ENCODE measurements at regions not wholly inside any gene's neighbourhood (a gene's known extent, or its start where the extent isn't known, plus 50 kb on each side); places are given as distances from the start of the nearest gene placed in this dataset.

DNA sequence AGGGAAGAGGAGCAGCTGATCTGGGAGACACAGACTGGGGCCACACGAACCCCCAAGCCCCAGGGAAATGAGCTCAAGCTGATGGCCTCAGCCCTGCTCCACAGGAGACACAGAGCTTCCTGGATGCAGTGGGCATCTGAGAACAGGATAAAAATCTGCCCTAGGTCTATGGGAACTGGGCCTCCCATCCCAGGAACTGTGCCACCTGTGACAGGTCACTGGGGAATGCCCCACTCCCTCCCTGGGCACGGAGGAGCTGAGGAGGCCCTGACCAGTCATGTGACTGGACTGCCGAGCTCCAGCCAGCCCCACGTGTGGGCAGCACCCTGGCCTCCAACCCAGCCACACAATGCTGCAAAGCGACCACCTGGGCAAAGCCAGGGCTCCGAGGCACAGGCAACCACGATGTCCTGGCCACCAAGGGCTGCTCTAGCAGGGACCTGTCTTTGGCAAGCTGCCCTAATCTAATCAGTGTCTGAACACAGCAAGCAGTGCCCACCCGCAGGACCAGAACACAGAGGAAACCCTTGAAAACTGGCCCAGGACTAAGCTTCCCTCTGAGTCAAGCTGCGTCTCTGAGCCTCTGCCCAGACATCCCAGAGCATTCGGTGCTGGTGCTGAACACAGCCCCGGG, 57.8 kb upstream of the ID2 start:
- ChIA-PET POLR2A (no interaction called here), CTCF (no interaction called here)
- H3K27me3 Mint-ChIP-seq, result peaks cover 1% of the 10 kb centered on the region
- no peak for ATAC-seq
- no peaks in the 10 kb centered on the region for H3K36me3 Mint-ChIP-seq (ENCODE audit: low read depth)
- TF ChIP-seq, protein P1, sequence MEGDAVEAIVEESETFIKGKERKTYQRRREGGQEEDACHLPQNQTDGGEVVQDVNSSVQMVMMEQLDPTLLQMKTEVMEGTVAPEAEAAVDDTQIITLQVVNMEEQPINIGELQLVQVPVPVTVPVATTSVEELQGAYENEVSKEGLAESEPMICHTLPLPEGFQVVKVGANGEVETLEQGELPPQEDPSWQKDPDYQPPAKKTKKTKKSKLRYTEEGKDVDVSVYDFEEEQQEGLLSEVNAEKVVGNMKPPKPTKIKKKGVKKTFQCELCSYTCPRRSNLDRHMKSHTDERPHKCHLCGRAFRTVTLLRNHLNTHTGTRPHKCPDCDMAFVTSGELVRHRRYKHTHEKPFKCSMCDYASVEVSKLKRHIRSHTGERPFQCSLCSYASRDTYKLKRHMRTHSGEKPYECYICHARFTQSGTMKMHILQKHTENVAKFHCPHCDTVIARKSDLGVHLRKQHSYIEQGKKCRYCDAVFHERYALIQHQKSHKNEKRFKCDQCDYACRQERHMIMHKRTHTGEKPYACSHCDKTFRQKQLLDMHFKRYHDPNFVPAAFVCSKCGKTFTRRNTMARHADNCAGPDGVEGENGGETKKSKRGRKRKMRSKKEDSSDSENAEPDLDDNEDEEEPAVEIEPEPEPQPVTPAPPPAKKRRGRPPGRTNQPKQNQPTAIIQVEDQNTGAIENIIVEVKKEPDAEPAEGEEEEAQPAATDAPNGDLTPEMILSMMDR (IDR thresholded peaks at IDR 0.05), result no peak
- peaks cover 2% of the 10 kb centered on the region for H3K4me1 Mint-ChIP-seq (ENCODE audit: low read depth)
- intact Hi-C loops (cut with micrococcal nuclease), result no loop called here
- no peaks in the 10 kb centered on the region for H3K9me3 Mint-ChIP-seq
- no peak overlapping the region for H3K4me3 Mint-ChIP-seq
- DNase-seq, result no peak
- H3K27ac Mint-ChIP-seq, result no peak overlapping the region

DNA sequence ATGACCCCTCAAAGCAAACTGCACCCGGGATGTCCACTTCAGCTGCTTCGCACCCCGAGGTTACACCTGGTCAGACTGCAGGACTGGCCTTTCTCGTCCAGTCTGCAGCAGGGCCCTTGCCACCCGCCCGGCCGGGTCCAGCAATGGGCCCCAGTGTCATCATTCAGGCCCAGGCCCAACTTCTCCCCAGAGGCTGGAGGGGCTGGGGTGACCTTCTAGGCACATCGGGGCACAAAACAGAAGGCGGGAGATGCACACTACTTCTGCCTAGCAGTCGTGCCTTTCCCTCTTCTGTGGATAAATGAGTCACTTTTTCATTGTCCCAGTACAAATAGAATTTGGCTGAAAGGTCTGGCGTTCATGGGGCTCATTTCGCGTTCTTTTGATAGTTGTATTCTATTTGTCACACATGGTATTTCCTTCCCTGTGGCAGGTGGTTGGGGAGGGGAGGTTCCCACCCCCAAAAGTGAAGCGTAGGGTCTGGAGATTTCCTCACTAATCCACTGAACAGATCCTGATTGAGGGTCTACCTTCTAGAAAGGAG, 56.9 kb upstream of the ID2 start:
- no peaks in the 10 kb centered on the region for H3K36me3 Mint-ChIP-seq (ENCODE audit: low read depth)
- H3K9me3 Mint-ChIP-seq, result no peaks in the 10 kb centered on the region
- TF ChIP-seq, protein P1 (IDR thresholded peaks at IDR 0.05), result no peak
- H3K27me3 Mint-ChIP-seq, result peaks cover 1% of the 10 kb centered on the region
- no peak for ATAC-seq
- peaks cover 2% of the 10 kb centered on the region for H3K4me1 Mint-ChIP-seq (ENCODE audit: low read depth)
- intact Hi-C loops (cut with micrococcal nuclease), result no loop called here
- H3K27ac Mint-ChIP-seq, result no peak overlapping the region
- no peak for DNase-seq
- no peak overlapping the region for H3K4me3 Mint-ChIP-seq
- ChIA-PET CTCF (no interaction called here), POLR2A (no interaction called here)

DNA sequence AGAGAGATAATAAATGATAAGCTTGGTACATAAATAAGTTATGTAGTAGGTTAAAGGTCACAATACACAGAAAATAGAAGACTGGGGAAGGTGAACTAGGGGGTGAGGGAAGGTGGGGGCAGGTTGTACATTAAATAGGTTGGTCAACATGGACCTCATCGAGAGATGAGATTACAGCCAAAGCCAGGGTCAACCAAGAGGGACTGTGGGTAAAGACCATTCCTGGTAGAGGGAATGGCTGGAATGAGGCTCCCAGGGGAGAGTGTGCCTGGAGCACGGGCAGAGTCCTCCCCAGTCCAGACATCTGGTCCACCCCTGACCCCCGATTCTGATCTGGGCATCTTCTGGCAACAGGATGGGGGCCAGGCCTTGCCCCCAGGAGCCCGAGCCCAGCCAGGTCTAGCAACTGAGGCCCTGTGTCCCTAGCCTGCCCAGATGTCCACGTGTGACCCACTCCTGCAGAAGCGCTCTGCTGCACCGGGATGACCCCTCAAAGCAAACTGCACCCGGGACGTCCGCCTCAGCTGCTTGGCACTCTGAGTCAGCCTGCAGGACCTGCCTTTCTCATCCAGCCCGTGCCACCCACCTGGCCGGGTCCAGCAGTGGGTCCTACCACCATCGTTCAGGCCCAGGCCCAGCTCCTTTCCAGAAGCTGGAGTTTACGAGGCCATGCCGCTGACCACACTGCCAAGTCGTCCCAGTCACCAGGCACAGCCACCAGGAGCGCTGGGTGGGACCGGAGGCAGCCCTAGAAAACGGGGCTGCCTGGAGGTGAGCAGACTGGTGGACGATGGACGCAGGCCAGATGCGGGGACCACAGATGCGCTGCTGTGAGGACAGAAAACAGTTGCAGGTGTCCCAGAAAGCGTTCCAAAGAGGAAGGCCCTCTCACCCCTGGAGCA, 56.2 kb upstream of the ID2 start:
- ATAC-seq (no peak), DNase-seq (no peak)
- TF ChIP-seq, protein P1 (IDR thresholded peaks at IDR 0.05), result no peak
- Mint-ChIP-seq H3K36me3 (ENCODE audit: low read depth) (no peaks in the 10 kb centered on the region), H3K27ac (no peak overlapping the region), H3K4me3 (no peak overlapping the region), H3K9me3 (no peaks in the 10 kb centered on the region), H3K27me3 (no peaks in the 10 kb centered on the region), H3K4me1 (ENCODE audit: low read depth) (peaks cover 2% of the 10 kb centered on the region)
- POLR2A ChIA-PET, result no interaction called here
- CTCF ChIA-PET, result no interaction called here
- intact Hi-C loops (cut with micrococcal nuclease), result no loop called here

DNA sequence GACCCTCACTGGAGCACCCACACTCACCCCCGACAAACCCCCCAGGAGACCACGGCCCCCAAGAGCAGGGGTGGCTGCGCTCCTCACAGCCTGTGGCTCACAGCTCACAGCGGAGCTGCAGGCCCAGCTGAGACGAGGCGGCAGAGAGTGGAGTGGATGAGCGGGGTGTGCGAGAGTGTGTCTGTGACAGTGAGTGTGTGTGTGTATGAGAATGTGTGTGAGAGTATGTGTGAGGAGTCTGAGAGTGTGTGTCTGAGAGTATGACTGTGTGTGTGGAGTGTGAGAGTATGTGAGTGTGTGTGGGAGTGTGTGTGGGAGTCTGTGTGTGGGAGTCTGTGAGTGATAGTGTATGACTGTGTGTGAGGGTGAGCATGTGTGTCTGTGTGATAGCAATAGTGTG, 55.3 kb upstream of the ID2 start:
- TF ChIP-seq, protein P1 (IDR thresholded peaks at IDR 0.05), result no peak
- DNase-seq, result no peak
- ATAC-seq, result no peak
- H3K9me3 Mint-ChIP-seq, result no peaks in the 10 kb centered on the region
- H3K36me3 Mint-ChIP-seq (ENCODE audit: low read depth), result no peaks in the 10 kb centered on the region
- intact Hi-C loops (cut with micrococcal nuclease), result no loop called here
- ChIA-PET POLR2A (interaction anchor here (0.6 kb wide), 1 partner anchor 1257 kb away, joined by 3 read pairs; no protein-coding TSS in a partner anchor), CTCF (no interaction called here)
- H3K27ac Mint-ChIP-seq, result no peak overlapping the region
- H3K4me1 Mint-ChIP-seq (ENCODE audit: low read depth), result peaks cover 3% of the 10 kb centered on the region
- H3K27me3 Mint-ChIP-seq, result no peaks in the 10 kb centered on the region
- H3K4me3 Mint-ChIP-seq, result no peak overlapping the region
